H1 (cell line): ENCODE measurements at regions not wholly inside any gene's neighbourhood (a gene's known extent, or its start where the extent isn't known, plus 50 kb on each side); places are given as distances from the start of the nearest gene placed in this dataset.

Experiments
- CTCF ChIA-PET: fragments of 300-600 bp; sonication (Branson Sonifier 250); formaldehyde crosslinking; loops from one replicate; lab custom pipeline; 2021; ENCODE audit not compliant: partially characterized antibody; lab: Charles Lee
- POLR2A ChIA-PET: fragments of 300-600 bp; sonication (Branson Sonifier 250); formaldehyde crosslinking; loops from one replicate; lab custom pipeline; 2021; ENCODE audit warnings: inconsistent platforms; ENCODE audit not compliant: partially characterized antibody; lab: Charles Lee
- DNase-seq, 2 experiments: peaks; one replicate each; pipeline versions ENCODE4 v3.0.0 to v3.0.0-alpha.2; 2010 to 2022; ENCODE audit warnings: low spot score in 2 of 2, low read depth in 1 of 2, mixed read lengths in 1 of 2
- FAIRE-seq: peaks from 2 replicates; lab custom pipeline; 2011; peaks lifted over from hg19 to GRCh38; lab: Jason Lieb, UNC
- H2AFZ ChIP-seq: 2 replicates; pipeline ENCODE4 v1.8.1; 2012; ENCODE audit warnings: low read length, inconsistent platforms
- H2AK5ac ChIP-seq: 2 replicates; pipeline ENCODE4 v1.6.1; 2013; ENCODE audit warnings: low read depth, low read length
- H2BK120ac ChIP-seq: replicated peaks from 2 replicates; pipeline ENCODE3; 2013; ENCODE audit warnings: low read depth, low read length, inconsistent platforms
- H2BK12ac ChIP-seq: 2 replicates; pipeline ENCODE4 v1.6.1; 2013; ENCODE audit warnings: low read depth, low read length
- H2BK15ac ChIP-seq: 2 replicates; pipeline ENCODE4 v1.6.1; 2013; ENCODE audit warnings: low read length
- H2BK20ac ChIP-seq: 2 replicates; pipeline ENCODE4 v1.6.1; 2013; ENCODE audit warnings: low read length
- H2BK5ac ChIP-seq: 2 replicates; pipeline ENCODE4 v1.6.1; 2013; ENCODE audit warnings: low read depth, low read length
- H3K14ac ChIP-seq: 2 replicates; pipeline ENCODE4 v1.6.1; 2013; ENCODE audit warnings: inconsistent platforms; ENCODE audit not compliant: insufficient read length
- H3K18ac ChIP-seq: 2 replicates; pipeline ENCODE4 v1.6.1; 2013; ENCODE audit warnings: low read length; ENCODE audit errors: extremely low read depth
- H3K23ac ChIP-seq: 2 replicates; pipeline ENCODE4 v1.6.1; 2013; ENCODE audit warnings: inconsistent platforms; ENCODE audit not compliant: insufficient read length
- H3K23me2 ChIP-seq: 2 replicates; pipeline ENCODE4 v1.6.1; 2013; ENCODE audit warnings: low read depth, low read length
- H3K27ac ChIP-seq: 2 replicates; pipeline ENCODE4 v1.6.1; 2011; ENCODE audit warnings: low read depth, low read length, inconsistent platforms
- H3K27me3 ChIP-seq, 4 experiments: replicated peaks in 1 of 4; 1 replicate in 1 of 4; 2 replicates in 3 of 4; pipeline versions ENCODE4 v1.6.1 to v1.8.1; 2011 to 2013; ENCODE audit warnings: low read length in 3 of 4, mild to moderate bottlenecking in 3 of 4, inconsistent platforms in 2 of 4, mixed read lengths in 2 of 4, moderate library complexity in 1 of 4; ENCODE audit not compliant: control insufficient read depth in 3 of 4, insufficient read depth in 3 of 4; ENCODE audit errors: extremely low read depth in 1 of 4
- H3K36me3 ChIP-seq, 4 experiments: 2 replicates each; pipeline versions ENCODE4 v1.6.1 to v1.8.1; 2011 to 2013; ENCODE audit warnings: mild to moderate bottlenecking in 4 of 4, low read length in 3 of 4, moderate library complexity in 2 of 4, control low read depth in 1 of 4, inconsistent platforms in 1 of 4; ENCODE audit not compliant: insufficient read depth in 4 of 4, control insufficient read depth in 2 of 4
- H3K4ac ChIP-seq: replicated peaks from 2 replicates; pipeline ENCODE3; 2013; ENCODE audit warnings: low read length, low read depth, mixed read lengths, inconsistent platforms; ENCODE audit not compliant: insufficient read length
- H3K4me1 ChIP-seq, 4 experiments: replicated peaks in 1 of 4; 1 replicate in 1 of 4; 2 replicates in 3 of 4; pipeline versions ENCODE4 v1.6.1 to v1.8.1; 2011 to 2013; ENCODE audit warnings: low read length in 3 of 4, inconsistent platforms in 2 of 4, mixed read lengths in 1 of 4; ENCODE audit not compliant: insufficient read depth in 4 of 4, control insufficient read depth in 3 of 4
- H3K4me2 ChIP-seq, 2 experiments: 2 replicates each; pipeline versions ENCODE4 v1.6.1 to v1.8.1; 2011 to 2013; ENCODE audit warnings: low read depth in 2 of 2, low read length in 2 of 2, control low read depth in 1 of 2, inconsistent platforms in 1 of 2, mild to moderate bottlenecking in 1 of 2; ENCODE audit not compliant: insufficient read depth in 1 of 2
- H3K4me3 ChIP-seq, 4 experiments: fragments of 200-600, 300-600 bp in 1 of 4; sonication (generic), shearing (Covaris generic), sonication (Bioruptor Twin) in 1 of 4; 2 replicates each; pipeline versions ENCODE4 v1.5.1 to v1.8.1; 2011 to 2016; ENCODE audit warnings: low read length in 4 of 4, low read depth in 3 of 4, control low read depth in 2 of 4, inconsistent platforms in 2 of 4, mild to moderate bottlenecking in 2 of 4, mixed read lengths in 1 of 4, moderate library complexity in 1 of 4; ENCODE audit not compliant: insufficient read depth in 2 of 4; ENCODE audit errors: extremely low read depth in 1 of 4
- H3K56ac ChIP-seq: replicated peaks from 2 replicates; pipeline ENCODE3; 2013; ENCODE audit warnings: low read depth, mild to moderate bottlenecking, mixed read lengths, low read length, inconsistent platforms; ENCODE audit not compliant: insufficient read length
- H3K79me1 ChIP-seq: 2 replicates; pipeline ENCODE4 v1.6.1; 2013; ENCODE audit warnings: low read depth, low read length, control low read depth
- H3K79me2 ChIP-seq, 2 experiments: 2 replicates each; pipeline versions ENCODE4 v1.6.1 to v1.8.1; 2012 to 2013; ENCODE audit warnings: low read length in 2 of 2, mild to moderate bottlenecking in 2 of 2, inconsistent platforms in 1 of 2; ENCODE audit not compliant: insufficient read depth in 2 of 2, control insufficient read depth in 1 of 2
- H3K9ac ChIP-seq, 4 experiments: replicated peaks in 1 of 4; 1 replicate in 1 of 4; 2 replicates in 3 of 4; pipeline versions ENCODE4 v1.6.1 to v1.8.1; 2011 to 2013; ENCODE audit warnings: low read depth in 3 of 4, low read length in 3 of 4, control low read depth in 2 of 4, mild to moderate bottlenecking in 2 of 4, moderate library complexity in 2 of 4, inconsistent platforms in 1 of 4; ENCODE audit errors: extremely low read depth in 1 of 4
- H3K9me3 ChIP-seq, 2 experiments: 2 replicates each; pipeline versions ENCODE4 v1.6.1 to v1.8.1; 2012 to 2013; ENCODE audit warnings: mild to moderate bottlenecking in 2 of 2, moderate library complexity in 2 of 2, control low read depth in 1 of 2, inconsistent platforms in 1 of 2, low read depth in 1 of 2, low read length in 1 of 2, mixed read lengths in 1 of 2; ENCODE audit not compliant: insufficient read depth in 2 of 2
- H4K20me1 ChIP-seq, 2 experiments: replicated peaks in 1 of 2; 2 replicates each; pipeline versions ENCODE3 to v1.8.1; 2011 to 2013; ENCODE audit warnings: inconsistent platforms in 2 of 2, low read length in 2 of 2, mild to moderate bottlenecking in 1 of 2; ENCODE audit not compliant: insufficient read depth in 2 of 2, control insufficient read depth in 1 of 2
- H4K5ac ChIP-seq: 2 replicates; pipeline ENCODE4 v1.6.1; 2013; ENCODE audit warnings: low read length, low read depth, mixed read lengths, inconsistent platforms; ENCODE audit not compliant: insufficient read length
- H4K8ac ChIP-seq: 2 replicates; pipeline ENCODE4 v1.8.0; 2013; ENCODE audit warnings: mild to moderate bottlenecking, moderate library complexity, low read length, inconsistent platforms; ENCODE audit not compliant: insufficient read depth; ENCODE audit errors: extremely low read depth
- H4K91ac ChIP-seq: replicated peaks from 2 replicates; pipeline ENCODE3; 2013; ENCODE audit warnings: low read length, mixed read lengths, inconsistent platforms; ENCODE audit not compliant: insufficient read length
- POU5F1 ChIP-seq: IDR thresholded peaks from 2 replicates; pipeline ENCODE4 v1.6.1; 2011; ENCODE audit warnings: low read depth, mild to moderate bottlenecking, low read length, moderate library complexity
- WGBS, 2 experiments: shearing (Covaris generic) in 1 of 2; methylation state at CpG; one replicate each; pipeline versions ENCODE4 v1.1.6 to v1.1.7; 2013 to 2015; ENCODE audit warnings: low lambda C conversion rate in 2 of 2, mixed read lengths in 2 of 2, inconsistent platforms in 1 of 2, low coverage in 1 of 2, missing lambda C conversion rate in 1 of 2; ENCODE audit not compliant: insufficient replicate concordance in 2 of 2, insufficient coverage in 1 of 2, insufficient read length in 1 of 2; ENCODE audit errors: extremely low coverage in 1 of 2, missing lambda C conversion rate in 1 of 2; 5-methylcytosine and 5-hydroxymethylcytosine counted together

DNA sequence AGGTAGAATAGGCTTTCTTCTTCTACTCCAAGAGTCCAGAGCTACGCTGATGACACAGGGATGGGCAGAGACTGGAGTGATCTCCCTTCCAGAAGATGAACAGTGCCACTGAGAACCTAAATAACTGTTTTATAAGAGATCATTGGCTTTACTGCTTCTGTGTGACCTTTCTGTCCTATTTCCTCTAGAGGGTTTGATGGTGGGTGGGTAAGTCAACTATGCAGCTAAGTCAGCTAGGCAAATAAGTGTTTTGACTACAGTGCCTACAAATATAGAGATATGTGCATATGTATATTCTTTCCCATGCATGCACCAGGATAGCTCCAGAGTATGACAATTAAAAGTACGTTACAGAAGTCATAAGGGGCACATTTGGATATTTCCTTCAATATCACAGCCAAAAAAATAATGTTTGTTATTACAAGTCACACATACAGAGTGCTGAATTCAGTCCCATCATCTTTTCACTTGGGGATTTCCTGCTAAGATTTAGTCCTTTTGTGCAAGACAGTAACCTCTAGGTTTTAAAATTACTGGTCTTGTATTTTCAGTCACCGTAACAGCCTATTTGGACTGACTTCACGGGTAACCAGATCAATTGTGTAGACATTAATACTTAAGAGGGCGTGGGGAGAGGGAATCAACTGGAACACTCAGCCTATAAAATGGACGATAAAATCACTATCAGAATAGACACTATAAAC lies 412.6 kb upstream of the SOX5 start:
- DNase-seq (no peak), FAIRE-seq (no peak)
- Histone ChIP-seq H3K9me3 (no peaks in the 10 kb centered on the region), H2BK15ac (no peak overlapping the region), H2BK120ac (no peak overlapping the region), H4K8ac (no peak overlapping the region), H4K5ac (no peak overlapping the region), H3K27ac (no peak overlapping the region), H4K20me1 (no peaks in the 10 kb centered on the region), H2BK20ac (no peak overlapping the region), H2BK12ac (no peak overlapping the region), H4K91ac (no peak overlapping the region), H3K4me3 (no peak overlapping the region), H2BK5ac (no peak overlapping the region), H3K23ac (no peak overlapping the region), H3K18ac (no peak overlapping the region), H3K23me2 (no peaks in the 10 kb centered on the region), H3K79me2 (no peaks in the 10 kb centered on the region), H3K79me1 (no peaks in the 10 kb centered on the region), H3K9ac (no peak overlapping the region), H3K56ac (no peak overlapping the region), H3K4me1 (peaks cover 0 to 2% (median 0%) of the 10 kb centered on the region in 4 experiments; a peak in 1 of 7 replicates), H3K4me2 (no peak overlapping the region), H3K27me3 (no peaks in the 10 kb centered on the region), H3K4ac (no peak overlapping the region), H3K36me3 (no peaks in the 10 kb centered on the region), H2AFZ (no peak overlapping the region), H3K14ac (no peak overlapping the region), H2AK5ac (no peak overlapping the region)
- CTCF ChIA-PET = no interaction called here
- 91% methylated on average over 6 of the region's 6 CpGs; no CpG with 5 or more reads in 1 of the 2 experiments for WGBS, 2 experiments
- no peak for TF ChIP-seq POU5F1
- POLR2A ChIA-PET = no interaction called here
